LHCN-M2 (cell line): ENCODE measurements at regions not wholly inside any gene's neighbourhood (a gene's known extent, or its start where the extent isn't known, plus 50 kb on each side); places are given as distances from the start of the nearest gene placed in this dataset.
"Not testable (repeated sequence)": the region's sequence is repeated elsewhere in the genome, so short reads cannot be mapped to it uniquely, and the experiment has no call there.

ENCODE experiments used
- DNase-seq: peaks from one replicate; pipeline ENCODE4 v3.0.0-alpha.2; 2012; ENCODE audit warnings: low read depth

DNA sequence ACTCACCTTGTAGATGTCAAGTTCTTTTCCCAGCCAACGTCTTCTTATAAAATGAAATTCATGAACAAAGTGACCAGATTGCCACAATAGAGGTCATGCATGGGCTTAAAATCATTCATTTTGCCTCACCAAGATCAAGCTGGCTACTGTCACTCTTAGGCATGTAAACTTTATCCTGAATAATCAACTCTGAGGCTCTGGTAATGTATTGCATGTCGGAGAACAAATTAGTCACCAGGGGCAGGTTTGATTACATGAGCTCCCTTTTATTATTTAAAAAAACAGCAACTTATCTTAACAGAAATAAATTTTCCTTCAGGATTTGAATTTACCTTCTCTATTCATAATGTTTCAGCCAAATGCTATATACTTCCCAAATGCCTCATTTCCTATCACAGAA is 112.9 kb upstream of the SP4 start:
- DNase-seq = no peak

DNA sequence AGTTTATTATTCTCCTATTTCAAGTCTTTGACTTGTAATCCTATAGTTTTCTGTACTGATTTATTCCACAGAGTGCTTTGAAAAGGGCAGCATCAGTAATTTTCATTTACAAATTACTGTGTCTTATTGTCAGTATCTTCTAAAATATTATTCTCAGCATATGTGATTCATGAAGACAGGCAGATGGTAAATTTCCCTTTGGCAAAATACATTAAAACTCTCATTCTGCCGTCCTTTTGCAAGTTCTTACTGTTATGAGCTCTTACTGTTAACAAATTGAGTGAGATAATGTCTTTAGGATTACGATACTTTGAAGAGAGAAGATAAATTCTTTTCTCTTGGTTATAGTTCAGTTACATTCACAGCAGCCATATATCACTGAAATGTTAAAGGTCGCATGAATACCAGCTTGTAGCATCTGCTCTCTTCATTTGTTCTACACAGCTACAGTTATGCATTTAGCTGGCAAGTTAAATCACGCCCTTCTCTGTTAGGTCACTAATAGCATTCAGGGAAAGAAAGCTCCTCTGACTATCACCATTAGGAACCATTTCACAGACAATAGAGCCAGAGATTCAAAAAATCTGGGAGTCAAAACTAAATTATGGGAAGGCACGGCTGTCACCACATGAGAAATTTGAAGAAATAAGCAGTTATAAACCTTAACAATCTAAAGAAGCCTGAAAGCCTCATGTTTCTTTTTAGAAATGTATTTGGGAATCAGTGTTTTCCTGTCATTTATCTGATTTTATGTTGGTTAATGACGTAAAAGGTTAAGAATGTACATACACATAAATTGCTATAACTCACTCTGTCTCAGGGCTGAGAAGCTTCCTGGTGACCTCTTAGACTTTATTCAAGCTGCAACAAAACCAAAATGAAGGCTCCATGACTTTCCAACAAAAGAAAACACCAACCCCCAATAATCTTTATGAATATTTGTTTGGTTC is 109.6 kb upstream of the SP4 start:
- DNase-seq = no peak

DNA sequence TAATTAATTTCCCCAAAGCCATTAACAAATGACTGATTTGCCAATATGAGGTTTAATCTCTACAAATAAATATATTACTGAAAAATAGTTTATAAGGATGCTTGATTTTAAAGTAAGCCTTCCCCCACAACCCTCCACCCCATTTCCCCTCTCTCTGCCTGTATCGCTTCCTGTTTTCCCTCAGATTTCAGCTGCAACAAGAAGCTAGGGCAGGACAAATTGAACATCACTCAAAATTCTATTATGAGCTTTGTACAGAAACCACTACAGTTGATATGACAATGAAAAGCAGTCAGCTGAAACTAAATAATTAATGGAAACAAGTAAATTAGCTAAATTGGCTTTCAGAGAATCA is 109.0 kb upstream of the SP4 start:
- no peak for DNase-seq

DNA sequence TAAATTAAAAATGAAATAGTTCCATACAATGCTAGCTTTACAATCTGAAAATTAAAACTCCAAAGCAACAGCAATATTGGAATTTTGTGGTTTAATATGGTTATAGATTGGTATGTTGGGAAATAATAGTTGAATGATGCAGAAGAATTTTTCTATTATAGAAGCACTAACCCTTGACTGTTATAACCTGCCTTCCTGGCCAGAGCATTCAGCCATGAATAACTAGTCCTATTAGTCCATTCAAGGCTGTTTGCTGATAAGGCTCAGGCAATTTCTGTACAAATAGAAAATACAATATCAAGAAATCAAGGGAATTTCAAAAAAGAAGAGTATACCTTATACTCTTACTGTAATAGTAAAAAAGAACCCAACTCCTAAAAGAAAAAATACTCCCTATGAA is 101.6 kb upstream of the SP4 start:
- no peak for DNase-seq

DNA sequence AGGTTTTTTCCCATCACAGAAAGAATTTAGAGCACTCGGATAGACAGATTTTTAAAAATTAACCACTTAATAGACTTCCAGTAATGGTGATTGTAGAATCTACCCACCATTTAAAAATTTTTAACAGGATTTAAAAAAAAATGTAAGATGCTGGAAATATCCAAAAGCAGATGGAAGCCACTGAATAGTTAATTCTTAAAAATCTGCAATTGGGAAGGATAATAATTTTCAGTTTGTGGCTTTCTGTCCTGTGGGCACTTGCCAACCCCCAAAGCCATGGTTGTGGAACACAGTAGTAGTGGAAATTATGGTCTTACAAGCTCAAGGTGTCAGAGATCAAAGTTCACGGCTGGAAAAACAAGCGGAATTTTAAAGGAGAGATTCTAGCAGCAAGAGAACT is 101.0 kb upstream of the SP4 start:
- DNase-seq = no peak

DNA sequence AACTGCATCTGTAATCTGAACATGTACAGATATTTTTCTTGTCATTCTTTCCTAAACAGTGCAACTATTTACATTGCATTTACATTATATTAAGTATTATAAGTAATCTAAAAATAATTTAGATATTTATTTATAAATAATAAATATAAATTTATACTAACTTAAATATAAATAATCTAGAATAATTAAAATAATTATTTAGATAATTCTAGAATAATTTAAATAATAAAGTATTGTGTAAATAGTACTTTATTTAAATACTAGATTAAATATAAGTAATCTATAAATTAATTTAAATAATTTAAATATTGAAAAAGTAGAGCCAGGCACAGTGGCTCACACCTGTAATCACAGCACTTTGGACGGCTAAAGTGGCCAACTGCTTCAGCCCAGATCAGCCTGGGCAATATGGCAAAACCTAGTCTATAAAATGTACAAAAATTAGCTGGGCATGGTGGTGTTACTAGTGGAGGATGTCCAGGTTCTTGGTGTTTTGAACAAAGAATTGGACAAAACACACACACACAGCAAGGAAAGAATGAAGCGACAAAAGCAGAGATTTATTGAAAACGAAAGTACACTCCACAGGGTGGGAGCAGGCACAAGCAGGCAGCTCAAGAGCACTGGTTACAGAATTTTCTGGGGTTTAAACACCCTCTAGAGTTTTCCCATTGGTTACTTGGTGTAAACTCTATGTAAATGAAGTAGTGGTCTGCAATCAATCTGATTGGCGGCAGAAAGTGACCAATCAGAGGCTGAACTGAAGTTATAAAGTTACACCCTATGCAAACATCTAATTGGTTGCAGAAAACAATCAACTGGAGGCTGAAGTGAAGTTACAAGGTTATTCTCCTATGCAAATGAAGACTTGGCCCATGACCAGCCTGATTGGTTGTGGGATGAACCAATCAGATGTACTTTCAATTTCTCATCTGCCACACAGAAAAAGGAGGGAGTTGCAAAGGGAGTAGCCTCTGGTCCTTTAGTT is 100.2 kb upstream of the SP4 start:
- no peak for DNase-seq

DNA sequence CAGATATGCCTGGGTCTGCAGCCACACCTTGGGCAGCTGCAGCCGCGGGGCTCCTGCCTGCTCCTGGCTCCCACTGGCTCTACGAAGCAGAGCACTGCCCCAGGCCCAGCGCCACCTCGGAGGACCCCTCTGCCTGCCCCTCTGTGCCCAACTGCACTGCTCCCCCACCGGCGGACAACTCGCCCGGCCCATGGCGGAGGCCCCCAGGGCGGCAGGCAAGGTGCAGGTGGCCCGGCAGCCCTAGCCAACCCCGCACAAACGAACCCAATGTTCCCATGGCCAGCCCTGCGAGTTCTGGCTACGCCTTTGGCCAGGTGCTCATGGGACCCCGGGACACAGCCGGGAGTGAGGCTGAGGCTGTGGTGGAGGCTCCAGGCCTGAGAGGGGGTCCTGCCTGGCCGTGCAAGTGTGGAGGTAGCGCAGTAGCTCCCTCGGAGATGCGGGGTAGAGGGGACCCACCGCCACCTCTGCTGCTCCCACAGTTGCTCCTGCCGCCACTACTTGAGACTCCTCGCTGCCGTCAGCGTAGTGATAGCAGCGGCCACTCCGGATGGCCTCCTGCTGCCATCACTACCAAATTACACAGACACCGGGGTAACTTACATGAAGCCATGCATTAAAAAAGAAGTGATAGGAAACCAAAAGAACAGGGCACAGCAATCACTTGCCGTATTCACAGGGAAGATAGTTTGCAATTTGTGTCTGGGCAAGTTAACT is 97.3 kb upstream of the SP4 start:
- DNase-seq = no peak

DNA sequence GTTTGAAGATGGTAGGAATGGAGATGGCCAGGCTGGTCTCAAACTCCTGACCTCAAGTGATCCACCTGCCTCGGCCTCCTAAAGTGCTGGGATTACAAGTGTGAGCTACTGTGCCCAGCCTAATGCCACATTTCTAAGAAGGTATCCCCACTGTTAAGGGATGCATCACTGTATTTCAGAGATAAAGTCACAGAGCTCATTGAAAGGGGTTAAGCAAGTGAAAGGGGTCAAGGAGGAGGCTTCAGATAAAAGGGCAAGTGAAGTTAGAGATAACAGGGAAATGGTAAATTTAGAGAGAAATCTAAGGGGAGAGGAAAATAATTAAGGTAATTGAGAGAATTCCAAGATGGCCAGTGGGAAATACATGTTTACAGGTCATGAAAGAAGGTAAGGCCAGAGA is 93.0 kb upstream of the SP4 start:
- no peak for DNase-seq

DNA sequence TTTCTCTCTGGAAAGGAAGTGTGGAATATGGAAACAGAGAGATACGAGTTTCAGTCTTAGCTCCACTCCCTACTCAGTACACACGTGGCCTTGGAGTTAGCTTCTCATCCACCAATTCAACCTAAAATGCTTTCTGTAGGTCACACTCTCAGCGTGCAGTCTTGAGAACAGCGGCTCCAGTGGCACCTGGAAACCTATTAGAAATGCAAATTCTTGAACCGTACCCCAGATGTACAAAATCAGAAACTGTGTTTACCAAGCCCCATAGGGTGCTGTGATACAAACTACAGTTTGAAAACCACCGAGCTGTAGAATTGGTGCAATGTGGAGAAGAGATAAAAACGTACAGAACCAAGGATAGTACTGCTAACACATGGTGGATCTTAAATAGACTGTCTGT is 91.1 kb upstream of the SP4 start:
- DNase-seq = no peak

DNA sequence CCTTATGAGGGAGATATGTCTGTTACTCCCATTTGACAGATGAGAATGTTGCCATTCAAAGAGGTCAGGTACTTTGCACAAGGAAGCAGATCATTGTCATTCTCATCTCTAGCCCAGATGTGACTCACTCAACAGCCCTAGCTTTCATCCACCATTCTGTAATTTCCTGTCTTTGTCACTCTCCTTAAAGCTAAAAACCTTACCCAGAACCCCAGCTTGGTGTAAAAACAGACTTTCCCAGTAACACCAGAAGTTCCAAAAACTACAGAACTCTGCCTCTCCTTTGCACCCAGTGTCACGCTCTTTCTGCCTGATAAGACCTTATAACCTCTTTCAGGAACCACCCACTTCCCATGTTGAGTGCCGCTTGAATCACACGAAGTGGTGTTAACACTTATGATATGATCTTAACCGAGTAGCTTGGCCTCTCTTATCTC is 89.1 kb upstream of the SP4 start:
- DNase-seq = no peak

DNA sequence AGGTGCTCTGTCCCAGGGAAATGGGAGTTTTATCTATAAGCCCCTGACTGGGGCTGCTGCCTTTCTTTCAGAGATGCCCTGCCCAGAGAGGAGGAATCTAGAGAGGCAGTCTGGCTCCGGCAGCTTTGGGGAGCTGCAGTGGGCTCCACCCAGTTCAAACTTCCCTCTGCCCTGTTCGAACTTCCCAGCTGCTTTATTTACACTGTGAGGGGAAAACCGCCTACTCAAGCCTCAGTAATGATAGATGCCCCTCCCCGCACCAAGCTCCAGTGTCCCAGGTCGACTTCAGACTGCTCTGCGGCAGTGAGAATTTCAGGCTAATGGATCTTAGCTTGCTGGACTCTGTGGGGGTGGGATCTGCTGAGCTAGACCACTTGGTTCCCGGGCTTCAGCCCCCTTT is 83.0 kb upstream of the SP4 start:
- not testable (repeated sequence) for DNase-seq

DNA sequence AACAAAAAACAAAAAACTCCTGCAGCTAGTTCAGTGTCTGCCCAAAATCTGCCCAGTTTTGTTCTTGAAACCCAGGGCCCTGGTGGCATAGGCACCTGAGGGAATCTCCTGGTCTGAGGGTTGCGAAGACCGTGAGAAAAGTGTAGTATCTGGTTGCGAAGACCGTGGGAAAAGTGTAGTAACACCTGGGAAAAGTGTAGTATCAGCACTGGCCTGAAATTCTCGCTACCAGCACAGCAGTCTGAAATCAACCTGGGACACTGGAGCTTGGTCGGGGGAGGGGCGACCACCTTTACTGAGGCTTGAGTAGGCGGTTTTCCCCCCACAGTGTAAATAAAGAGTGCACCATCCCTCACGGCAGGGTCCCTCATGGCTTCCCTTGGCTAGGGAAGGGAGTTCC is 82.5 kb upstream of the SP4 start:
- no peak for DNase-seq

DNA sequence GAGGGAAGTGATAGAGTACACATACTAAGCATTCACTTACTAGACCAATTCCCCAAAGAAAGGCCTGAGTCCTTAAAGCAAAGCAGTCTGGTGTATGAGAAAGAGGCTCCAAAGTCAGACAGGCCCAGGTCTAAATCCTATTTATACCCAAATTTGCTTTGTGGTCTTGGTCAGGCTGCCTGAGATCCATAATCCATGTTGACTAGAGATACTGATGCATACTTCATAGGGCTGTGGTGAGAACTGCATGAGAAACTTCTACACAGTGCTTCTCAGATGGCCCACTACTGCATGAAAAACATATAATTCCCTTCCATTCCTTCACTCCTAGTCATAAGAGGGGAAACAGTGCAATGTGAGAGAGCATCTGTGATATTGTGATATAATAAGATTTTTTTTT is 81.6 kb upstream of the SP4 start:
- no peak for DNase-seq

DNA sequence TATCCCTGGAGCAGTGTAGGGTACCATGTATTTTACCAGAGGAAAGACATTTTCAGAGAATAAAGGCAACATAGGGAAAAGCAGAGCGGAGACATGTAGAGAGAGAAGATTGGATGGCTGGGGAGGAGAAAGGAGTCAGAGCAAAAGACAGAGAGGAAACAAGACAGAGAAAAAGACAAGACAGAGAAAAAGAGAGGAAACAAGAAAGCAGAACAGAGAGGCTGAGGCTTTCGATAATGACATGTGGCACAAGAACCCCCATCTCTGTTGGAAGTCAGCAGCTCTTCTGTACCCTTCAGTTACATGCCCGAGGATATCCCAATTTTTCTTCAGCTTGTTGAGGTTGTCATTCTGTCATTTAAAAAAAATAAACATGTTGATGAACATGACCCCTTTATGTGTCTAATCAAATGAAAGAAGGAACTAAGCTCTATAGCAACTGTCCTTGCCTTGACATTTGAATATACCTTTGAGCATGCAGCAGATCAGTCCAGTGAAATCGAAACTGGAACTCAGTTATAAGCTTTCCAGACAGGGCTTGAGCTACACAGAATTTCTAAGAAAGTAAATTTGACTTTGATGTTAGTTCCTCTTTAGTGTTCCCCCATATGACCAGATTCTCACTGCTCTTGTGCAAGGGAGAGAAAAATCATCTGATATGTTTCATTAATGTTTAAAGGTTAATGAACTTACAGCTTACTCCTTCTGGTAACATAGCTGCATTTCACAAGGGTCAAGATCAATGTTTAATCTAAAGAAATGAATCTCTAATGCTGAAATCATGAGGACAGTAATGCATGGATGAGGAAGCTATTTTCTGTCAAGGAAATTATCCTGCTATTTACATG is 75.1 kb upstream of the SP4 start:
- no peak for DNase-seq

DNA sequence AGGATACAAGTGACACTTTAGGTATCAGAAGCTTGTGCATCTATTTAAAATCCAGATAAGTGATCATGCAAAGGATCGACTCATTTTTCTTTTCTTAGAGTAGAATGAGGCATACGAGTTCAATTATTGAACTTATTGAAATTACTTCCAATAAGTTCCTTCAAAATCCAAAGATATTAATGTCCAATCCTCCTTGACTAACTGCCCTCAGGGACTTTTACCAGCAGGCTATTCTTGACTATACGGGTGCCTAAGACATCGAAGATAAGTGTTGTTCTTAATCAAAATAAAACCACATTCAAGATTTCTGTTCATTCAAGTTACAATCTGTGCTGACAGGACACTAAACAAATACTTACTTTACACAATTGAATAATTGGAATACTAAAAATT is 74.5 kb upstream of the SP4 start:
- DNase-seq = no peak

DNA sequence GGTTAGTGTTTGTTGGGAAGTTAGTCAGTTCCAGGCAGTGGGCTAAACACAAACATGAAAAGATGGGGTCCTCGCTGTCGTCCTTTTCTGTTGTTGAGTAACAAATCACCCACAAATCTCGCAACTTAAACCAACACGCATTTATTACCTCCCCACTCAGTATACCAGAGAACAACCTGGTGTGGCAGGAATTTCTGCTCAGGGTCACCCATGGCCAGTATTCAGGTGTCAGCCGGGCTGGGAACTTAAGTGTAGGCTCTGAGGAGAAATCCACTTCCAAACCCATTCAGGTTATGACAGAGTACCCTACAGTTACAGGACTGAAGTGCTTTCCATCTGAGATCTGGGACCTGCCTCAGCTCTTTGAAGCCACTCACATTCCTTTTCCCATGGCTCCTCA is 73.6 kb upstream of the SP4 start:
- DNase-seq = no peak

DNA sequence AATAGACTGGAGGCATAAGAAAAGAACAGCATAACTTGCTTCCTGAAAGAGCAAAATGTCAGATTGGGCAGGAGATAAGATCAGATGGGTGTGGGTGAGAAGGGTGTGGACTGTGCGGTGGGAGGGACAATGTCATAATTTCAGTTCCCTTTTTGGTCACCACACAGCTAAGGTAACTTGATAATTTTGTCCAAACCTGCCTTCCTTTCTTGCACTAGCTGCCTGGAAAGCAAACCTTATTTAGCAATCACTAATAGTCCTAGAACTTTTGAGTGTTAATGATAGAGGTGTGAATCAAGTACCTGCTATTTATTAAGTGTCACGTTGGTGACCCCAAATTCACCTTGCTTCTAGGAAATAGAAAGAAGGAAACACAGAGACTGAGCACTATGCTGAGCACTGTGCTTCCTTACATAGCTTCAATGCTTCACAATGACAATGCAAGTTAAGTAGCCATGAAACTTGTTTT is 72.4 kb upstream of the SP4 start:
- DNase-seq = no peak

DNA sequence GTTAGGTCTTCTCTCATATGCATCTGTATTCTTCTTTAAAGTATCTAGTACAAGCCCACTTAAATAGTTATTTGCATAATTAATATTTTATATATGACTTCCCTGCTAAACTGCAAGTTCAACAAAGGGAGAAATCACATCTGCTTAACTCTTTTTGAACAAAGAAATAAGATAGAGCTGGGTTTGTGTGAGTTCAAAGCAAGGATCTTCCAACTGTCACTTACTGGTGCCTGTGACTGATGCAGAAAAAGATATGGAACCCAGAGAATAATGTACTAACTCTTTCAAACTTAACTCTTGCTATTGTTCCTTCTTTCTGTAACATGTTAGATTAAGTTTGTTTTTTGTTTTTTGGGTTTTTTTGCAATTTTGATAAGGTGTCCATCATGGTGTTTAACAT is 71.3 kb upstream of the SP4 start:
- DNase-seq = no peak

DNA sequence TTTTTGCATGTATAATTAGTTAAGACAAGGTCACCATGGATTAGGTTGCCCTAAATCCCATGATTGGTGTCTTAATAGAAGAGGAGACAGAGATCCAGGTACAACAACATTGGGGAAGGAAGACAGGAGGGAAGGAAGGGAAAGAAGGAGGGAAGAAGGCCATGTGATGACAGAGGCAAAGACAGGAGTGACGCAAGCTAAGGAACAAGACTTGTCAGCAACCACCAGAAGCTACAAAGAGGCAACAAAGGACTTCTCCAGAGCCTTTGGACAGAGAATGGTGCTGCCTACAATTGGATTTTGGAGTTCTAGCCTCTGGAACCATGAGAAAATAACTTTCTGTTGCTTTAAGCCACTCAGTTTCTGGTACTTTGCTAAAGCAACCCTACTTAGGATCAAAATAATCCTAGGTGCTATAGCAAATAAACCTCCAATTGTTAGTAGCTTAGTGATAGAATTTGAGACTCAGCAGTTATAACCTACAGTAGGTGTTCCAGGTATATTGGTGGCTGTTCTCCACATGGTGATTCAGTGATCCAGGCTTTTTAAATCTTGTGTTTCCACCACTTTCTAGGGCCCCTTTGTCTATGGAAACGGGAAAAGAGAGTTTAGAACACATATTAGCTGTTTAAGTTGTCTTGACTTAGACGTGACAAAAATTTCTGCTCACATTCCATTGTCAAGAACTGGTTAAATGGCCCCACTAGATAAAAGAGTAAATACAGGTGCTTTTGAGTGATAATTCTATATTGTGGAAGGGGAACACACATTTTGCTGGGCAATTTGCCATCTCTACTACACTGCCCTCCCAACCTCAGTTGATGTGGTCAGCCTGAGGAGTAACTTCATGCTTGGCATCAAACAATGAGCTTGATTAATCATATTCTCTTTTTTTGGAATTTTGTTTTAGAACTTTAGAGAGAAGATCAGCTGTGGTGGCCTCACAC is 70.5 kb upstream of the SP4 start:
- no peak for DNase-seq

DNA sequence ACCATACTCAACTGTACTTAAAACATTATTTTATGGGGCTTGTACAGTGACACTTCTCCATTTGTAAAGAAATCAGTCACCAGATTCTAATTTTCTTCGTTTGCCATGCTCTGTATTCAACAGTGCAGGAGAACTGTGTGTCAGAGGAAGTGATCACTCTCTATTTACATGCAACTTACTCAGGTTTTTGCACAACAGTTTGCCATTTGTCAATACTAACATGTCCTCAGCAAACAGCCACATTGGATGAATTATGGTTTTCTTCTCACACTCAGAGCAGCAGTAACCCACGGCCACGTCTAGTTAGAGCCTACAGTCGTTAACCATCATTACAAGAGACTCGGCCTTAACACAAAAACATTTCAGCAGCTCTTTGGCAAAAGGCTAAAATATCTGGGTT is 69.2 kb upstream of the SP4 start:
- no peak for DNase-seq
